ENCODE measurements at regions not wholly inside any gene's neighbourhood (a gene's known extent, or its start where the extent isn't known, plus 50 kb on each side); places are given as distances from the start of the nearest gene placed in this dataset.

- no peak for DNase-seq
Observed at GRCh38 chr6:169937389-169938261, 186.2 kb downstream of the ERMARD start.

- DNase-seq, result no peak
Observed at GRCh38 chr6:169936355-169936975, 185.0 kb downstream of the ERMARD start.

- DNase-seq, result no peak
Observed at GRCh38 chr6:169935861-169936260, 184.4 kb downstream of the ERMARD start.

GRCh38 chr6:169935348-169935718 is 183.9 kb downstream of the ERMARD start:
- no peak for DNase-seq

GRCh38 chr6:169934699-169935347 is 183.4 kb downstream of the ERMARD start:
- no peak for DNase-seq

GRCh38 chr6:169933839-169934698 is 182.6 kb downstream of the ERMARD start:
- DNase-seq, result no peak

GRCh38 chr6:169933251-169933821 is 181.9 kb downstream of the ERMARD start:
- DNase-seq, result no peak

GRCh38 chr6:169932491-169932890 is 181.1 kb downstream of the ERMARD start:
- DNase-seq, result no peak

GRCh38 chr6:169931261-169931660 is 179.8 kb downstream of the ERMARD start:
- DNase-seq, result no peak

- no peak for DNase-seq
Observed at GRCh38 chr6:169930799-169931198, 179.4 kb downstream of the ERMARD start.

GRCh38 chr6:169927711-169928110 is 176.3 kb downstream of the ERMARD start:
- no peak for DNase-seq

- DNase-seq, result no peak
Observed at GRCh38 chr6:169926617-169927417, 175.4 kb downstream of the ERMARD start.

- no peak for DNase-seq
Observed at GRCh38 chr6:169923468-169924464, 172.3 kb downstream of the ERMARD start.

GRCh38 chr6:169921853-169922824 is 170.7 kb downstream of the ERMARD start:
- DNase-seq, result no peak

- DNase-seq, result no peak
Observed at GRCh38 chr6:169921217-169921616, 169.8 kb downstream of the ERMARD start.

GRCh38 chr6:169920359-169921020 is 169.1 kb downstream of the ERMARD start:
- DNase-seq, result no peak

GRCh38 chr6:169918954-169919549 is 167.6 kb downstream of the ERMARD start:
- no peak for DNase-seq

All from hematopoietic multipotent progenitor cell treated with erythropoietin and hydrocortisone succinate and interleukin-3 and kit ligand, for 8 days (in vitro differentiated cells).